ENCODE measurements at regions not wholly inside any gene's neighbourhood (a gene's known extent, or its start where the extent isn't known, plus 50 kb on each side); places are given as distances from the start of the nearest gene placed in this dataset.

- TF ChIP-seq GABPA (IDR thresholded peaks at IDR 0.05; ENCODE audit: low read depth) (no peak), POLR2AphosphoS5 (IDR thresholded peaks at IDR 0.05; ENCODE audit: low read depth) (no peak)
- TF ChIP-seq, protein P1, sequence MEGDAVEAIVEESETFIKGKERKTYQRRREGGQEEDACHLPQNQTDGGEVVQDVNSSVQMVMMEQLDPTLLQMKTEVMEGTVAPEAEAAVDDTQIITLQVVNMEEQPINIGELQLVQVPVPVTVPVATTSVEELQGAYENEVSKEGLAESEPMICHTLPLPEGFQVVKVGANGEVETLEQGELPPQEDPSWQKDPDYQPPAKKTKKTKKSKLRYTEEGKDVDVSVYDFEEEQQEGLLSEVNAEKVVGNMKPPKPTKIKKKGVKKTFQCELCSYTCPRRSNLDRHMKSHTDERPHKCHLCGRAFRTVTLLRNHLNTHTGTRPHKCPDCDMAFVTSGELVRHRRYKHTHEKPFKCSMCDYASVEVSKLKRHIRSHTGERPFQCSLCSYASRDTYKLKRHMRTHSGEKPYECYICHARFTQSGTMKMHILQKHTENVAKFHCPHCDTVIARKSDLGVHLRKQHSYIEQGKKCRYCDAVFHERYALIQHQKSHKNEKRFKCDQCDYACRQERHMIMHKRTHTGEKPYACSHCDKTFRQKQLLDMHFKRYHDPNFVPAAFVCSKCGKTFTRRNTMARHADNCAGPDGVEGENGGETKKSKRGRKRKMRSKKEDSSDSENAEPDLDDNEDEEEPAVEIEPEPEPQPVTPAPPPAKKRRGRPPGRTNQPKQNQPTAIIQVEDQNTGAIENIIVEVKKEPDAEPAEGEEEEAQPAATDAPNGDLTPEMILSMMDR (IDR thresholded peaks at IDR 0.05; ENCODE audit: insufficient read depth, low read length), result no peak
- TF ChIP-seq, protein P2, sequence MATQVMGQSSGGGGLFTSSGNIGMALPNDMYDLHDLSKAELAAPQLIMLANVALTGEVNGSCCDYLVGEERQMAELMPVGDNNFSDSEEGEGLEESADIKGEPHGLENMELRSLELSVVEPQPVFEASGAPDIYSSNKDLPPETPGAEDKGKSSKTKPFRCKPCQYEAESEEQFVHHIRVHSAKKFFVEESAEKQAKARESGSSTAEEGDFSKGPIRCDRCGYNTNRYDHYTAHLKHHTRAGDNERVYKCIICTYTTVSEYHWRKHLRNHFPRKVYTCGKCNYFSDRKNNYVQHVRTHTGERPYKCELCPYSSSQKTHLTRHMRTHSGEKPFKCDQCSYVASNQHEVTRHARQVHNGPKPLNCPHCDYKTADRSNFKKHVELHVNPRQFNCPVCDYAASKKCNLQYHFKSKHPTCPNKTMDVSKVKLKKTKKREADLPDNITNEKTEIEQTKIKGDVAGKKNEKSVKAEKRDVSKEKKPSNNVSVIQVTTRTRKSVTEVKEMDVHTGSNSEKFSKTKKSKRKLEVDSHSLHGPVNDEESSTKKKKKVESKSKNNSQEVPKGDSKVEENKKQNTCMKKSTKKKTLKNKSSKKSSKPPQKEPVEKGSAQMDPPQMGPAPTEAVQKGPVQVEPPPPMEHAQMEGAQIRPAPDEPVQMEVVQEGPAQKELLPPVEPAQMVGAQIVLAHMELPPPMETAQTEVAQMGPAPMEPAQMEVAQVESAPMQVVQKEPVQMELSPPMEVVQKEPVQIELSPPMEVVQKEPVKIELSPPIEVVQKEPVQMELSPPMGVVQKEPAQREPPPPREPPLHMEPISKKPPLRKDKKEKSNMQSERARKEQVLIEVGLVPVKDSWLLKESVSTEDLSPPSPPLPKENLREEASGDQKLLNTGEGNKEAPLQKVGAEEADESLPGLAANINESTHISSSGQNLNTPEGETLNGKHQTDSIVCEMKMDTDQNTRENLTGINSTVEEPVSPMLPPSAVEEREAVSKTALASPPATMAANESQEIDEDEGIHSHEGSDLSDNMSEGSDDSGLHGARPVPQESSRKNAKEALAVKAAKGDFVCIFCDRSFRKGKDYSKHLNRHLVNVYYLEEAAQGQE (IDR thresholded peaks at IDR 0.05; ENCODE audit: insufficient replicate concordance, low read depth), result no peak
These were observed 481.4 kb upstream of the SYT4 start for GRCh38 chr18:43758734-43759133.

Measured in HL-60 (cell line).